ENCODE measurements at regions not wholly inside any gene's neighbourhood (a gene's known extent, or its start where the extent isn't known, plus 50 kb on each side); places are given as distances from the start of the nearest gene placed in this dataset.

DNA sequence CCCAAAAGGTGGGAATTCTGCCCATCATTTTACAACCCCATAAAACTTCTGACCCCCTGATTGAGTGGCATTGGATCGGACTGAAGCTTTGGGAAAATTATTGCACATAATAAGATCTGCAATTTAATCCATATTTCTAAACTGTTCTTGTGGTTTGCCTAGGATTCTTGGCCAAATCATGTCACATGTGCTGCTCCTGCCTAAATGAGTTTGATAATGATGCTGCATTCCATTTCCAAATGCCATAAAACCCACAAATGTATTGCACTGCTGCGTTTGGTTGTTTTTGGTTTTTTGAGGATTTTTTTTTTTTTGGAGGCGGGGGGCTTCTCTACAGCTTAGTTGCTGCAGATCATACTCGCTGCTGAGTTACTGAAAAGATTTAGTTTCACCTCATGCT lies 153.6 kb downstream of the QDPR start:
- TF ChIP-seq EZH2 (IDR thresholded peaks at IDR 0.05; ENCODE audit: insufficient read depth, poor library complexity, severe bottlenecking) (no peak), EZH2phosphoT487 (IDR thresholded peaks at IDR 0.05; ENCODE audit: insufficient read depth, low read depth) (no peak)
